ENCODE measurements at regions not wholly inside any gene's neighbourhood (a gene's known extent, or its start where the extent isn't known, plus 50 kb on each side); places are given as distances from the start of the nearest gene placed in this dataset.

DNA sequence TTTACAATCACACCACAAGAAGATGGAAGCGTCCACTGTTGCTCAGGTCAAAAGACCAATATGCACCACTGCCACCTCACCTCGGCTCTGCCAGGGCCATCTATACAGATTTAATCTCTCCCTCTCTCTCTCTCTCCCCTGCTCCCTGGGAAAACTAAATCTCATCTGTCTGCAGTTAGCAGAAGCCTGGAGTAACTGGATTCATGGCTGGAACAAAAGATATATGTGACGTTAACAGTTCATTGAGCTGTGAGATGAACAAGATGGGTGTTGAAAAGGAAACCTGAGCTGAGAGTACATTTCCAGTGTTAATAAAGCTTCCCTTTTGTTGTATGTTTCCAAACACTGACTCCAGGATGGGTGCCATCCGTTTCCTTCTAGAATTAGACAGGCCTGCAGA, 369.7 kb downstream of the CDK5RAP2 start:
- DNase-seq = no peak

DNA sequence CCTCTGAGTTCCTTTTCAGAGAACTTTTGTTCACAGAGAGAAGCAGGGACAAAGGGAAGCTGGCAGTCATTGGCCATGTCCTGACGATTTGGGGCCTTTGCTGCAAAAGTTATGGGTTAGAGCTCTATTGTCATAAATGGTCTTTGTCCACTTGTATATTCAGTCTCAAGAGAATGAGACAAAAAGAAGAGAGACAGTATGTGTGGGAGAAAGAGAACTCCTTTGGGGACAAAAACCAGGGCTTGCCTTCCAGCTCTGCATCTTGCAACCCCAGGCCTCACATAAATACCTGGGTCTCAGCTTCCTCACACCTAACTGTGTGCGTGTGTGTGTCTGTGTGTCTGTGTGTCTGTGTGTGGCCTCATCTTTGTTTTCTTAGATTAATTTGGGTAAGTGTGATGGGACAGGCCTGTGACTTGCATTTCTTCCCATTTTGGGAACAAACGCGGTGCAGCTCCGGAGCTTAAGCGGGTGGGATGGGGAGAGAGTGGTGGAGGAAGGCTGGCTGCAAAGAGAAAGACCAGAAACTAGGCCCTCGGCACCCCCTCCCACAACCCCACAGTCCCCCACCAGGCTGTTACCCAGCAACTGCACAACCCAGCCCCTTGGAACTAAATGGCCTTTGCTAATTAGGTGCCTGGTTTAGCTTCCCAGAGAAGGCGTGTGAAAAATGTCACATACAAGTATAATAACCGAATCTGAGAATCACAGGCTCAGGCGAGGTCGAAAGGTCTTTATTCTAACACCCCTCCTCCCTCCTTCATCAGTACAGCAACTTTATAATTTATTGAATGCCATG, 376.9 kb downstream of the CDK5RAP2 start:
- no peak for DNase-seq

DNA sequence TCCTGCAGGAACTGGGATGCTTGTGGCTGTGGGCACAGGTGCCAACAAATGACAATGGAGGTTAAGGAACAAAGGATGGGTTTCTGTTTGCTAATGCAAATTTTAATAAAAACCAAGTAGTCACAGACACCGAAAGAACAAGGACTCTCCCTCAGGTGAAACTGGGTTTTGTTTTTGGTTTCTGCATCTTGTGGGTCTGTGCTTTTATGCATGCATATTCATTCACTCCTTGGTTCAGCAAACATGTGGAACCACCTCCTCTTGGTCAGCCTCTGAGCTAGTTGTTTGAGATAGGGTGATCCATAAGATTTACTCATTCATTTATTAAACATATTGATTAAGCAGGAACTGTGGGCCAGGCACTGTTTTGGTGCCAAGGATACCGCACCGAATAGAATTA, 381.9 kb downstream of the CDK5RAP2 start:
- DNase-seq = no peak

DNA sequence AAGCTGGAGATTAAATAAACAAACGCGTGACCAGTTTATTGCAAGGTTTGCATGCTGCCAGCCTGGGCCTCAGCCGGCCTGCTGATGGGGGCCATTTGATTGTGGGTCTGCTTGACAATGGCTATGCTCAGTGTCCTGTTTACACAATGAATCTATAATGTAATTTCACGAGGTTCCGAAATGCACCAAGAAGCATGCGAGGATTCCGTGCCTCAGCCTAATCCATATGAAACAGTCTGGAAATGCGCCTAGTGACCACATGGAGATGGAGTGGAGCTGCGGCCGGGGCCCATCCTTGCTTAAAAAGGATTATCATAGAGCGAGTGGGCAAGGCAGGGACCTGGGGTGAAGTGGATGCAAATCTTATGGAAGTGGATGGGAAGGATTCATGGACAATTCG, 382.4 kb downstream of the CDK5RAP2 start:
- DNase-seq = no peak

DNA sequence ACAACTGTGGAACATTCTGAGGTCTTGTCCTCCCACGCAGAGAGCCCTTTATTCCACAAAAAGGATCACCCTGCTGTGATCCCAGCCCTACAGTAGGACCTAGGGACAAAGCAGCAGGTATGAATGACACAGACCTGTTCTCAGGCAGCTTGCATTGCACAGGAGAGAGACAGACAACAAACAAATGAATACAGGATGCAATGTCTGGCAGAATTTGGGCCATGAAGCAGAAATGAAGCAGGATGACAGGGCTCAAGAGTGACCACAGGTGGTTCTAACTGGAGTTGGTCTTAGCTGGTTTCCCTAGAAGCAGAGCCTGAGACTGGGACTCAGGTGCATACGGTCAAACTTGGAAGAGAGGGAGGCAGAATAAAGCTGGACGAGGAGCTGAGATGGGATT, 388.8 kb downstream of the CDK5RAP2 start:
- DNase-seq = no peak

DNA sequence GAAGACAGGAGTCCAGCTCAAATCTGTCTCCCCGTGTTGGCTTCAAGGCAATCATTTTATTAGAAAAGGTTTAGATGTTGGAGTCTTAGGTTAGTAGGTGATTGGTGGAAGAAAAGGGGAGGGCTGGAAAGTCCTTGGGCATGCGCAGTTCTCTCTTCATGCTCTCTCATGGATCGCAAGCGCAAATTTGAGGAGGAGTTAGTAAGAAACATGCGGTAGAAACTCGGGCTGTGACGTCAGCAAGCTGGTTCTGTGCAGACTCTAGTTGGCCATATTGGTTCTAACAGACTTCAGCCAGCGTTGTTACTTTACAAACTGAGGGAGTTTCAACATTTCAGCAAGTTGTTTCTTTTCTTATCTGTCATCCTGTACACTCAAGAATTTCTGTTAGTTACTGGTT, 392.2 kb downstream of the CDK5RAP2 start:
- DNase-seq = no peak

DNA sequence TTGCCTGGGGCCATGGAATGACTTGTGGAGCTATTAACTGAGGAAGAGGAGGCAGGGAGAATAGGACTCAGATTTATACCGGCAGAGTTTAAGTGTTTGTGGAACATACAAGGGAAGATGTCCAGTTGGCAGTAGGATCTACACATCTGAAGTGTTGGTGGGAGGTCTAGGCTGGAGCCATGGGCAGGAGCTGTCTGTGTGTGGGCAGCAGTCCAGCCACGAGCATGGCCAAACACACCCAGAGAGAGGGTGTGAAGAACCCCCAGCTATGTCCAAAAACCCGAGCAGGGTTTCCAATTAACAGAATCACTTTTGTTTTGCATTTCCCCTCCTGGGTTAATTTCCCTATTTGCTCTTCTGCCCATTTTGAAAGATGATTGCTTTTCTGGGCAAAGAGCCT, 393.7 kb downstream of the CDK5RAP2 start:
- DNase-seq = no peak

DNA sequence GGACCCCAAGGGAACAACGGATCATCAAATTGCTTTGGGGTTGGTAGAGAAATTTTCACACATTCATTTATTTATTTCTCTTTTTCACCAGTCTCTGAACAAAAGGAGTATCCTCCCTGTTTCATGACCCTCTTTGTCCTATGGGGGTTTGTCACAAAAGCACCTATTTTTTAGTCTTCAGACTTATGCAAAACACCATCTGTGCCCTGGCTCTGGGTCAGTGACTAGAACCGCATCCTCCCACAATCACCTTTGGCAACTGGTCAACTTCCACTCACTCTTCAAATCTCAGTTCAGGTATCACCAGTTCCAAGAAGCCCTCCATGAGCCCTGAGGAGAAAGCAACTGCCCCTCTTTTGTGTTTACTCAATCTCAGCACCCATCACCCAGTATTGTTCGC, 395.7 kb downstream of the CDK5RAP2 start:
- no peak for DNase-seq

DNA sequence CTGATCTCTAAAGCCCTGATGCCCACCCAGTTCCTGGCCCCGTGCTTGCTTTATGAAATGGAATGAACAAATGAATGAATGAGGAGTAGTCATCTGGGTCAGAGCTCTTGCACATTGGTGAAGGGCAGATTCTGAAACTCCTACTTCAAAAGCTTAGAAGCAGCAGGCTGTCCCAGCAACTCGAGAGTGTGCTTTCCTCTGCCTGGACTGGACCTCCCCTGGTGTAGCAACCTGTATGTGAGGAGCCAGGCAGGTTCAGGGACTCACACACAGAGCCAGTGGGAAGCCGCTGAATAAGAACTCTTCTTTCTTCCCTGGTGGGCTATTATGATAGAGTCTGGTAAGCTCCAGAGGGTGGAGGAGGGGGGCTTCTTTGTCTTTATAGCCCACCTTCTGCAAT, 396.4 kb downstream of the CDK5RAP2 start:
- no peak for DNase-seq

DNA sequence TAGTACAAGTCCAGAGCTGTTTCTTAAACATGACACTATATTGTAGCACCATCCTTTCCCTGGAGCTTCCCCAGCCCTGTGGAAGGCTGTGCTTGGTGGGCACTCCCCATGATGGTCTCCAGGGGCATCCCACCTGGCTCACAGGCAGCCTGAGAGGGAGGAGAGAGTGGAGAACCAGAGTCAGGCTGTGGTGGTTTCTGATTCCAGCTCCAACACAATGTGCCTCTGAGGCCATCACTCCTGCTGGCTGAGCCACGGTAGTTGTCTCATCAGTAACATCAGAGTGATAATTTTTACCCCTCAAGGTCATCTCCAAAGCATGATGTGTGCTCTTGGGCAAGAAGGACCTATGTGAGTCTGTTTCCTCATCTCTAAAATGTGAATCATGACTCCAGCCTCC, 398.0 kb downstream of the CDK5RAP2 start:
- DNase-seq = no peak

DNA sequence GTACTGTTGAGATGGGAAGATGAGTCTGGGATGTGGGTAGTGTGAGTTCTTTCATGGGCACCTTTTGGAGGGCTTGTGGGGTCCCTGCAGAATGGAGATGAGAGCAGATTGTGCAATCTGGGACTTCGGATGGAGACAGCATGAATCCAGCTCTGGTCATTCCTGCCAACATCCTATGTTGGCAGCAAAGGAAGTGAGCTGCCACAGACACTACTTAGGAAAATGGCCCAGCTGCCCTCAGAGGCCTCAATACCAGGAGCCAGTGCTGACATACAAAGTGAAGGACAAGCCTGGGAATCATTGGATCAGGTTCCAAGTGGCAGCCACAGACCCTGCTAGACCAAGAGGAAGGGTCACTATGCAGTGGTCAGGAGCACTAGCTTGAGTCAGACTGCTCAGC, 402.8 kb downstream of the CDK5RAP2 start:
- no peak for DNase-seq

DNA sequence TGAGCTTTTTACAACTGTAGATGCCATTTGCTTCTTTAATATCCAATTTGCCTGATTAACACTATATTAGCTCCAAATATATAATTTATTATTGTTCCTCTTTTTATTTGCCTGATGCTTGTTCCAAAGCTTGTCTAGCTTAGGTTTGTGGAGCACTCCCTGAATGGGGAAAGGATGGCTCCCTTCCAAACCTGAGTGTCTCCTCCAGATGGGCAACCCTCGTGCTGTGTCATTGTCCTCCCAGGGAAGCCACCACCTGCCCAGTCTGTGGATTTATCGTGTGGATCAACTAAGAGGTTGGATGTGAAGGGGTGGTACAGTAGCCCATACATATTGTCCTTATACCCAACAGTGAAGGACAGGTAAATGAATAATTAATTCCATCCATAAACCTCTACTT, 404.9 kb downstream of the CDK5RAP2 start:
- no peak for DNase-seq

DNA sequence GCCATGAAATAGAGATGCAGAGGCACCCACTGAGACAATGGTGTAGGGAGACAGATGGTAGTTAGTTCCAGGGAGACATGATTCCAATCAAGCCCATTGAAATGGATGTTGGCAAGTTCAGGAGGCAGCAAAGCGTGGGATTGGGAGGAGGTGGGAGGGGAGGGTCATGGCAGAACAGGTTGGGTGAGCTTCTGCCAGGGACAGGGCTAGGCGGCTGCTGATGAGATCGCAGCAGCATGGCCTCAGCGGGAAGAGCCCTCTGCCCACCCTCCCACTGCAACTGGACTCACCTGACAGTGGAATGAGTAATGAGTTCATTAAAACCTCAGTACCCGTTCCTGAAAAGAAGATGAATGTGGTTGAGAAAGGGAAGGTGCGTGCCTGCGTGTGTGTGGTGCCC, 418.2 kb downstream of the CDK5RAP2 start:
- DNase-seq = no peak

DNA sequence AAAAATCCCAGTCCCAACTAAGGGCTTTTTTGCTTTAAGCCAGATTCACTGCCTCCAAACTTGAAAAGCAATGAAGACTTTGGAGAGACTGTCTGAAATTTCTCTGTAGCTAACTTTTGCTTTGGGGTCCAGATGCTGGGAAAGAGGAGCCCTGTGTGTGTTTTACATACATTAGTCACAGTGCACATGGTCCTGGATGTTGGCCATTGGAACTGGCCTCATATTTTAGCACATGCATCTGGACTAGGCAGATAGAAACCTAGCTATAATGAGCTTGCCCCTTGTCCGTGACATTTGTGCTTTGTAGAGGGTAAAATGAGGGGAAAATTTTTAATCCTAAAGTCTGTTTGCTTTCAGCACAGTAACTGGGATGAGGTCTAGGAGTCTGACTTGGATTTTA, 421.7 kb downstream of the CDK5RAP2 start:
- no peak for DNase-seq

DNA sequence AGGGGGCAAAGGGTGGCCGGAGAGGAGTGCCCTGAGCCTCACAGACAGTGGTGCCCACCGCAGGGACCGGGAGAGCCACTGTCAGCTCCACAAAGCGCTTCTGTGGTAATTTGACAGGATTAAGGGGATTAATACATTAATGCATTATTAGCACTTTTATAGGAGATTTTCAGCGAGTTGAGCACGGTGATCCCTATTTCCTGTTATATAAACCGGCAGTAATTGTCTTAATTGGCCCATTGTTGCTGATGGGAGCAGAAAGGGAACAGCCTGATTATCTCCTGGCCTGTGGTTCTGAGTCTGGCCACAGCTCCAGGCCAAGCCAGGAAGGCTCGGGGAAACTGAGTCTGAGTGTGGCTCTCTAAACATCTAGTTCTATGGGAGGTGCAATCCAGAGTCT, 423.6 kb downstream of the CDK5RAP2 start:
- DNase-seq = no peak

DNA sequence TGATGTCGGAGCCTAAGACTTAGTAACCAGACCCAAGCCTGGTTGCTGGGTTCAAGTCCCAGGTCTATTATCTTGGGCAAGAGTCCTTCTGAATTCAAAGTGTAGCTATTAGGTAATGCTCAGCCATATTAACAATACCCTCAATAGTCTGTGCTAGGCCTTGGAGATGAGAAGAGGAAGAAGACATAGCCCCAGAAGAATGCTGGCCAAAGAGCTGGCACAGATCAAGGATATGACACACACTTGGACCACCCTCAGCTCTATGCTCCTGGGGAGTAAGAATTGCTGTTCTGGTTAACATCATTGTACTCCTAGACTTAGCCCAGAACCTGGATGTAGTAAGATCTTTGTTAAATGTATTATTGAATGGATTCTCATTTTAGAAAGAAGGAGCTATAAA, 426.7 kb downstream of the CDK5RAP2 start:
- no peak for DNase-seq

DNA sequence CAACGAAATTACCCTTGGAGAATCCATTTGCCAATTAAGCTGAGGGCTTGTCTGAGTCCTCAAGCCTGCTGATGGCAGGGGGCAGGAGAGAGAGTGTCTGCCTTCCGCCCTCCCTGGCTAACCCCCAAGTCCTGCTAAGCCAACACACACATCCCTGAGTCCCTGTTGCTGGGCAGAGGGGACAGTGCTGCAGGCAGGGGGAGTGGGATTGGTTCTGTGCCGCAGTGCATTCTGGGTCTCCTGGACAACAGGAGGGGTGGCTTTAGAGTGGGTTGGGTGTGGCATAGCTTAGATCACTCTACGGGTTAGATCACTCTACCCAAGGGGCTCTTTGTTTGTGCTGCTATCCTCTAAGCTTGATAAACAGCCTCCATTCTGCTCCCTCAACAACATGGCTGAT, 427.7 kb downstream of the CDK5RAP2 start:
- DNase-seq = no peak

DNA sequence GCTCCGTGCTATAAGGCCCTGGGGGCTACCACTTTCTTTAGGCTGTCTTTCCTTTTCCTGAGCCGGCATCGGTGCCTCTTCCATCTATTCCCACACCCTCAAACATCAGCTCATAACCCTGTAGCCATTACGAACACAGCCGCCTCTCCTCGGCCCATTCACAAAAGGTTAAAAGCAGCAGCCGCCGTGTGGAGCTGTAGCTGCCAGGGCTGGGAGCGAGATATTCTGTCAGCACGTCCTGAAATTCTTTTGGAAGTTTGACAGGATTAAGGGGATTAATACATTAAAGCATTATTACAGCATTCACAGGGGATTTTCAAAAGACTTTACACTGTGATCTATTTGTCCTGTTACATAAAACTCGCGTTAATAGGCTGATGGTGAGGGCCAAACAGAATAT, 428.2 kb downstream of the CDK5RAP2 start:
- no peak for DNase-seq

DNA sequence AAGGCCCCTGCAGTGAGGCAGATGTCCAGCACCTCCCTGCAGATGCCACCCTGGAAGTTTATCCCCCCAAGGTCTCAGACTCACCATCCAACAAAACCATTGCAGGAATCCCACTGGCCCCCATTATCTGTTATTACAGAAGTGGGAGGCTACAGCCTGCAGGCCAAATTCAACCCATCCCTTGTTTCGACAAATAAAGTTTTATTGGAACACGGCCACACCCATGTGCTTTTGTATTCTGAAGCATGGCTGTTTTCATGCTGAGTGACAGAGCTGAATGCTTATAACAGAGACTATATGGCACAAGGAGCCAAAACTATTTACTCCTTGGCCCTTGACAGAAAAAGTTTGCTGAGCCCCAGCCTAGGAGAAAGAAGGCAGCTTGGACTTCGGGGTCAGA, 428.8 kb downstream of the CDK5RAP2 start:
- DNase-seq = no peak

DNA sequence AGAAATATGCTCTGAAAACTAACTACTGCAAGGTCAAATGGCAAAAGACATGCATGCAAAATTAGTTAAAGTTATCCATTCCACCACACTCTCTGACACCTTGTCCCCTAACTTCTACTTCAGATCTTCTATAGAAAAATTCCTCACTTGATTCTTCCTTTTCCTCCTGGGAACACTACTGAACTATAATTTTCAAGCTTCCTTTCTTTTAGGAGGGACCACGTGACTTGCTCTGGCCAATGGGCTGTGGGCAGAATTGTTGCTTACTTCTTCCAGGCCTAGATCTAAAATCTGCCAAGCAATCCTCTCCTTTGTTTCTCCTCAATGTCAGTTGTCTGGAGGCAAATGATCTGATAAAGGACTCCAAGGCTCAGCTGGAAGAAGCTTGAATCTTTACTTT, 441.0 kb downstream of the CDK5RAP2 start:
- DNase-seq = no peak

DNA sequence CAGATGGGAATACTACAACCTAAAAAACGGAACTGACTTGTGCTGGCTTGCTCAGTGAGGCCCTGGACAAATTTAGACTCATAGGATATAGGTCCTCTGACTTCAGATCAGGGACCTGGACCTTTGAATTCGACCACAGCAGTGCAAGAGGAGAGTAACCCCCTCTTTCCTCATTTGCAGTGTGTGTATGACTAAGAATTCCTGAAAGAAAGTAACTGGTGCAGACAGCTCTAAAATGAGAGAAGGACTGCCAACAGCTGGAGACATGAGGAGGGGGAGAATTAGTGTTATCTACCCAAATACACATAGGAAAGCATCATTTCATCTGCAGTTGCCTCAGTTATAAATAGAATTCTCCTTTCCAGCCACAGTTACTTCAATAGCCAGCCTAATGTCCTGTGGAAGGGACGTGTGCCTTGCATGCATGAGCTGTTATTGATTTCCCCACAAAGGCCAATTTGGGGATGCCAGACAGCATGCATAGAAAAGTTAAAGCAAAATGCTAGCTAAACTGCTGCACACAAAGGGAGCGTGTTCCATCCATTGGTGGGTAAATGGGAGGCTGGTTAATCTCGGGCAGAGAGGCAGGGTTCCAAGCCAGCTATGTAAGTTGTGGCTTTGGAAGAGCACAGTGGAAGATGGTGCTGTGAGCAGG, 442.7 kb downstream of the CDK5RAP2 start:
- no peak for DNase-seq

DNA sequence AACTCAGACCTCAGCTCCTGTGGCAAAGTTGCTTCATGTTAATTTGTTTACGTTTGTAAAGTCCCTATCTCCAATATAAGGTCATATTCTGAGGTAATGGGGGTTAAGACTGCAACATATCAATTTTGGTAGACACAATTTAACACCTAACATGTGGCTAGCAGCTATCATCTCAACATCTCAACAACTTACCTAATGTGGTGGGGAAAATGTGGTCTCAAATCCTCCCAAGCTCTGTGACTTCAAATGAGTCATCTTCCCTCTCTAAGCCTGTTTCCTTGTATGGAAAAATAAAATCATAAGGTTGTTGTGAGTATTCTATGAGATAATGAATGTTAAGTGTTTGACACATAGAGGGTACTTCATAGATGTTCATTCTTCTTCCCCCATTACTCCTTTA, 443.3 kb downstream of the CDK5RAP2 start:
- DNase-seq = no peak

DNA sequence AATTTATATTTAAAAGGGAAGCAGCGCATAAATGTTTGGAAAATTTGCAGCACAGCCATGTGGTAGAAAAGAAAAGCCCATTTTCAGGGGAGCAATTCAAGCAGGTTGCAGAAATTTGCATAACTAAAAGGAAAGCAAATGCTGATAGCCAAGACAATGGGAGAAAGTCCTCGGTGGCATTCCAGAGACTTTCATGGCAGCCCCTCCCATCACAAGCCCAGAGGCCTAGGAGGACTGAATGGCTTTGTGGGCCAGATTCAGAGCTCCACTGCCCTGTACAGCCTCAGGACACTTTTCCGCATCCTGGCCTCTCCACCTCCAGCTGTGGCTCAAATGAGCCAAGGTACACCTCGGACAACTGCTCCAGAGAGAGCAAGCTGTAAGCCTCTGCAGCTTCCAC, 462.9 kb downstream of the CDK5RAP2 start:
- no peak for DNase-seq

DNA sequence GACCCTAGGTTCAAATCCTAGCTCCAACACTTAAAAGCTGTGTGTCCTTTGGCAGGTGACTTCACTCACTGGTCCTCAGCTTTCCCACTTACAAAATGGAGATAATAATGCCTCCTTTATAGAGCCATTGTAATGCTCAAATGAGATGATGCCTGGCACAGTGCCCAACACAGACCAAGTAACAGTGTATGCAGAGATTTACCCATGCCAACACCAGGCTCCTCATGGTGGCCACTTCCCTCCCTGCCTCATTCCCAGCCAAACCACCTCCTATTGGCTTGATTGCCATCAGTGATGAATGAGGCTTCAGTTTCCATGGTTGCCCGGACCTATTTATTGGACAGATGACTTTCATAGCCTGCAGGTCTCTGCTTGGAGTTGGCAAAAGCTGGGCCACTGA, 469.4 kb downstream of the CDK5RAP2 start:
- DNase-seq = no peak

DNA sequence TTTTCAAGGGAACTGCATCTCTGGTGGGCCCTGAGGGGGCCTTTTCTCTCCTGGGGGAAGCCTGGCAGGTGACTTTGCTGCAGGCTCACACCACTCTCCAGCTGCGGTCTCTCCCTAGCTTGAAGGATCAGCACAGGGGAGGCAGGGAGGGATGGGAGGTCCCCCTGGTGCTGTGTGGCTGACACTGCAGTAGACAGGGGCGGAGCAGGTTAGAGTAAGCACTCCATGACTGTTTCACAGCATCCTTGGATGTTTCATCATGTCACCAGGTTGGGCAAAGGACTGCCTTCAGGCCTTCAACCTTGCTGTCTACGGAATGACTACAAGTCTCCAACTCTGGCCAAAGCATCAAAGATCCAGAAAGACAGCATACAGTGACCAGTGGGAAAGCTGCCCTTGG, 470.7 kb downstream of the CDK5RAP2 start:
- no peak for DNase-seq
